Thyroid gland (tissue), 4 donors: ENCODE measurements at regions not wholly inside any gene's neighbourhood (a gene's known extent, or its start where the extent isn't known, plus 50 kb on each side); places are given as distances from the start of the nearest gene placed in this dataset.

Experiments
- DNase-seq, 2 donors: peaks; one replicate each; pipeline ENCODE4 v3.0.0-alpha.2; 2019
- H3K27ac ChIP-seq, 3 donors: fragments of 200-600 bp; sonication (generic); 1 replicate in 2 of 3; 2 replicates in 1 of 3; pipeline ENCODE4 v1.5.1; 2016 to 2019; ENCODE audit warnings: mild to moderate bottlenecking in 1 of 3, moderate library complexity in 1 of 3
- H3K27me3 ChIP-seq: fragments of 200-600 bp; sonication (generic); one replicate; pipeline ENCODE4 v1.5.1; 2019
- H3K36me3 ChIP-seq, 2 donors: fragments of 200-600 bp; sonication (generic); one replicate each; pipeline ENCODE4 v1.5.1; 2016 to 2019
- H3K4me1 ChIP-seq, 2 donors: fragments of 200-600 bp; sonication (generic); one replicate each; pipeline ENCODE4 v1.5.1; 2017 to 2019
- H3K4me3 ChIP-seq, 3 donors: fragments of 200-600 bp; sonication (generic); replicated peaks in 1 of 3; 1 replicate in 2 of 3; 2 replicates in 1 of 3; pipeline ENCODE4 v1.5.1; 2016; ENCODE audit warnings: mild to moderate bottlenecking in 1 of 3
- H3K9me3 ChIP-seq: fragments of 200-600 bp; sonication (generic); one replicate; pipeline ENCODE4 v1.5.1; 2017
- CTCF ChIP-seq, 6 experiments: fragments of 200-600 bp in 3 of 6; fragments of 450-650 bp in 3 of 6; sonication (generic) in 3 of 6; IDR thresholded peaks; one replicate each; pipeline ENCODE4 v1.5.1; 2016 to 2019; ENCODE audit warnings: antibody characterized with exemption in 6 of 6, mild to moderate bottlenecking in 2 of 6, inconsistent platforms in 1 of 6, moderate library complexity in 1 of 6
- POLR2A ChIP-seq, 2 donors: fragments of 450-650 bp; IDR thresholded peaks; one replicate each; pipeline ENCODE4 v1.6.1; 2017; ENCODE audit warnings: antibody characterized with exemption in 2 of 2, mild to moderate bottlenecking in 2 of 2, moderate library complexity in 1 of 2
- WGBS, 2 donors: methylation state at CpG; one replicate each; pipeline ENCODE4 v1.1.5; 2017; 5-methylcytosine and 5-hydroxymethylcytosine counted together
- intact Hi-C: fragments of 100-400 bp; cut with DNase I; formaldehyde crosslinking; loops from one replicate; pipeline ENCODE4 v1.15.1; 2023

GRCh38 chr19:27679905-27680304 lies 1533.0 kb downstream of the UQCRFS1 start:
- DNase-seq, result no peak
- H3K27me3 ChIP-seq, result no peaks in the 10 kb centered on the region
- WGBS, 2 donors, result 64 to 80% methylated on average over 6 of the region's 7 CpGs
- TF ChIP-seq POLR2A (IDR thresholded peaks at IDR 0.05), result no peak
- no peak for TF ChIP-seq CTCF (IDR thresholded peaks at IDR 0.05)
- H3K36me3 ChIP-seq, result no peaks in the 10 kb centered on the region
- no peak overlapping the region for H3K27ac ChIP-seq
- no peak overlapping the region for H3K4me3 ChIP-seq
- H3K4me1 ChIP-seq, result no peaks in the 10 kb centered on the region
- intact Hi-C loops, result no loop called here
- no peaks in the 10 kb centered on the region for H3K9me3 ChIP-seq

GRCh38 chr19:27679399-27679798 lies 1533.6 kb downstream of the UQCRFS1 start:
- TF ChIP-seq CTCF (IDR thresholded peaks at IDR 0.05), result no peak
- TF ChIP-seq POLR2A (IDR thresholded peaks at IDR 0.05), result no peak
- intact Hi-C loops, result no loop called here
- 76 to 86% methylated on average over 8 of the region's 8 CpGs for WGBS, 2 donors
- Histone ChIP-seq H3K4me3 (no peak overlapping the region), H3K27ac (no peak overlapping the region), H3K4me1 (no peaks in the 10 kb centered on the region), H3K27me3 (no peaks in the 10 kb centered on the region), H3K36me3 (no peaks in the 10 kb centered on the region), H3K9me3 (no peaks in the 10 kb centered on the region)
- DNase-seq, result no peak

GRCh38 chr19:27676877-27677276 lies 1536.1 kb downstream of the UQCRFS1 start:
- Histone ChIP-seq H3K4me3 (no peak overlapping the region), H3K9me3 (no peaks in the 10 kb centered on the region), H3K4me1 (no peaks in the 10 kb centered on the region), H3K36me3 (no peaks in the 10 kb centered on the region), H3K27me3 (no peaks in the 10 kb centered on the region), H3K27ac (no peak overlapping the region)
- DNase-seq, result no peak
- intact Hi-C loops, result no loop called here
- 52 to 66% methylated on average over 6 of the region's 6 CpGs for WGBS, 2 donors
- TF ChIP-seq POLR2A (IDR thresholded peaks at IDR 0.05) (no peak), CTCF (IDR thresholded peaks at IDR 0.05) (no peak)

- Histone ChIP-seq H3K9me3 (no peaks in the 10 kb centered on the region), H3K27me3 (no peaks in the 10 kb centered on the region), H3K4me1 (no peaks in the 10 kb centered on the region), H3K36me3 (no peaks in the 10 kb centered on the region), H3K4me3 (no peak overlapping the region), H3K27ac (no peak overlapping the region)
- intact Hi-C loops, result no loop called here
- 62 to 85% methylated on average over 3 of the region's 3 CpGs for WGBS, 2 donors
- DNase-seq, result no peak
- TF ChIP-seq POLR2A (IDR thresholded peaks at IDR 0.05) (no peak), CTCF (IDR thresholded peaks at IDR 0.05) (no peak)
Observed at GRCh38 chr19:27676334-27676733, 1536.6 kb downstream of the UQCRFS1 start.

- no peak overlapping the region for H3K4me3 ChIP-seq
- no peaks in the 10 kb centered on the region for H3K36me3 ChIP-seq
- WGBS, 2 donors, result 44 to 65% methylated on average over 3 of the region's 3 CpGs
- TF ChIP-seq CTCF (IDR thresholded peaks at IDR 0.05) (no peak), POLR2A (IDR thresholded peaks at IDR 0.05) (no peak)
- no peaks in the 10 kb centered on the region for H3K4me1 ChIP-seq
- H3K27me3 ChIP-seq, result no peaks in the 10 kb centered on the region
- intact Hi-C loops, result no loop called here
- no peak for DNase-seq
- H3K27ac ChIP-seq, result no peak overlapping the region
- no peaks in the 10 kb centered on the region for H3K9me3 ChIP-seq
Observed at GRCh38 chr19:27675771-27676170, 1537.2 kb downstream of the UQCRFS1 start.
